ACHN (cell line): ENCODE measurements at regions not wholly inside any gene's neighbourhood (a gene's known extent, or its start where the extent isn't known, plus 50 kb on each side); places are given as distances from the start of the nearest gene placed in this dataset.
"Not testable (repeated sequence)": the region's sequence is repeated elsewhere in the genome, so short reads cannot be mapped to it uniquely, and the experiment has no call there.

Source experiments
- DNase-seq: peaks from one replicate; pipeline ENCODE4 v3.0.0-alpha.2; 2015
- in situ Hi-C: cut with HindIII; loops from 2 replicates; pipeline ENCODE4 v1.10.0; 2017; ENCODE audit warnings: low sequenced_read_pairs, low pct_ligation_motif_present, low pct_unique_long_range_greater_than_20kb

- DNase-seq, in situ Hi-C loops: not testable (repeated sequence)
Observed at GRCh38 chr2:131633827-131634695, 106.4 kb downstream of the CCDC74A start.

GRCh38 chr2:131635611-131636010 lies 107.9 kb downstream of the CCDC74A start:
- in situ Hi-C loops = no loop called here
- no peak for DNase-seq

- DNase-seq, in situ Hi-C loops: not testable (repeated sequence)
Observed at GRCh38 chr2:131636704-131637308, 109.1 kb downstream of the CCDC74A start.

GRCh38 chr2:131639001-131639620 lies 111.4 kb downstream of the CCDC74A start:
- in situ Hi-C loops, DNase-seq: not testable (repeated sequence)

GRCh38 chr2:131641414-131642206 lies 113.9 kb downstream of the CCDC74A start:
- in situ Hi-C loops = no loop called here
- DNase-seq = no peak

GRCh38 chr2:131643180-131643579 lies 115.5 kb downstream of the CCDC74A start:
- DNase-seq, in situ Hi-C loops: not testable (repeated sequence)

- no peak for DNase-seq
- in situ Hi-C loops = no loop called here
Observed at GRCh38 chr2:131645177-131645765, 117.6 kb downstream of the CCDC74A start.

GRCh38 chr2:131646220-131646619 lies 118.5 kb downstream of the CCDC74A start:
- in situ Hi-C loops, DNase-seq: not testable (repeated sequence)

GRCh38 chr2:131646669-131647297 lies 119.1 kb downstream of the CCDC74A start:
- no peak for DNase-seq
- in situ Hi-C loops = no loop called here

GRCh38 chr2:131648565-131648964 lies 120.9 kb downstream of the CCDC74A start:
- in situ Hi-C loops, DNase-seq: not testable (repeated sequence)

- DNase-seq, in situ Hi-C loops: not testable (repeated sequence)
Observed at GRCh38 chr2:131652246-131652645, 124.6 kb downstream of the CCDC74A start.

GRCh38 chr2:131654107-131654506 lies 126.4 kb downstream of the CCDC74A start:
- in situ Hi-C loops, DNase-seq: not testable (repeated sequence)

GRCh38 chr2:131656816-131657633 lies 129.3 kb downstream of the CCDC74A start:
- no peak for DNase-seq
- in situ Hi-C loops = no loop called here

GRCh38 chr2:131657895-131658768 lies 130.4 kb downstream of the CCDC74A start:
- in situ Hi-C loops = no loop called here
- DNase-seq = no peak

- in situ Hi-C loops = no loop called here
- no peak for DNase-seq
Observed at GRCh38 chr2:131658769-131659131, 131.1 kb downstream of the CCDC74A start.

- in situ Hi-C loops = no loop called here
- DNase-seq = no peak
Observed at GRCh38 chr2:131659168-131659572, 131.5 kb downstream of the CCDC74A start.
